Chondrocyte (in vitro differentiated cells): ENCODE measurements at regions not wholly inside any gene's neighbourhood (a gene's known extent, or its start where the extent isn't known, plus 50 kb on each side); places are given as distances from the start of the nearest gene placed in this dataset.

Experiments
- DNase-seq: peaks from one replicate; pipeline ENCODE4 v3.0.0; 2021; ENCODE audit warnings: mixed read lengths, low spot score
- H3K27ac Mint-ChIP-seq: one replicate; pipeline ENCODE4 v1.8.0; 2021; ENCODE audit warnings: mild to moderate bottlenecking, moderate library complexity, mixed read lengths; ENCODE audit not compliant: unreplicated experiment
- H3K27me3 Mint-ChIP-seq: 2 replicates; pipeline ENCODE4 v1.8.0; 2021; ENCODE audit warnings: low read depth, mixed read lengths
- H3K36me3 Mint-ChIP-seq: 2 replicates; pipeline ENCODE4 v1.8.0; 2021; ENCODE audit warnings: low read depth, mixed read lengths
- H3K4me1 Mint-ChIP-seq: 2 replicates; pipeline ENCODE4 v1.8.0; 2021; ENCODE audit warnings: low read depth, mild to moderate bottlenecking, mixed read lengths
- H3K4me3 Mint-ChIP-seq: one replicate; pipeline ENCODE4 v1.8.0; 2021; ENCODE audit warnings: mild to moderate bottlenecking, moderate library complexity, mixed read lengths; ENCODE audit not compliant: unreplicated experiment
- H3K9me3 Mint-ChIP-seq: 2 replicates; pipeline ENCODE4 v1.8.0; 2021; ENCODE audit warnings: low read depth, mixed read lengths
- CTCF ChIP-seq: fragments of 200-600 bp; sonication (generic); IDR thresholded peaks from 2 replicates; pipeline ENCODE4 v1.5.0; 2021; ENCODE audit warnings: antibody characterized with exemption, mild to moderate bottlenecking, moderate library complexity

GRCh38 chr3:181442066-181442465 lies 269.7 kb upstream of the SOX2 start:
- Mint-ChIP-seq H3K9me3 (no peaks in the 10 kb centered on the region), H3K36me3 (no peaks in the 10 kb centered on the region), H3K4me3 (no peak overlapping the region), H3K27ac (no peak overlapping the region), H3K27me3 (peaks cover 2% of the 10 kb centered on the region), H3K4me1 (no peaks in the 10 kb centered on the region)
- no peak for TF ChIP-seq CTCF
- DNase-seq = no peak

- Mint-ChIP-seq H3K4me3 (no peak overlapping the region), H3K27me3 (peaks cover 3% of the 10 kb centered on the region), H3K27ac (no peak overlapping the region), H3K9me3 (no peaks in the 10 kb centered on the region), H3K4me1 (no peaks in the 10 kb centered on the region), H3K36me3 (no peaks in the 10 kb centered on the region)
- no peak for TF ChIP-seq CTCF
- no peak for DNase-seq
Observed at GRCh38 chr3:181432992-181433391, 278.7 kb upstream of the SOX2 start.

GRCh38 chr3:181431748-181432147 lies 280.0 kb upstream of the SOX2 start:
- peaks cover 3% of the 10 kb centered on the region for H3K27me3 Mint-ChIP-seq
- no peaks in the 10 kb centered on the region for H3K9me3 Mint-ChIP-seq
- no peaks in the 10 kb centered on the region for H3K36me3 Mint-ChIP-seq
- no peak for TF ChIP-seq CTCF
- no peaks in the 10 kb centered on the region for H3K4me1 Mint-ChIP-seq
- H3K27ac Mint-ChIP-seq = no peak overlapping the region
- DNase-seq = no peak
- H3K4me3 Mint-ChIP-seq = no peak overlapping the region

GRCh38 chr3:181425074-181425473 lies 286.7 kb upstream of the SOX2 start:
- H3K27ac Mint-ChIP-seq = no peak overlapping the region
- TF ChIP-seq CTCF = no peak
- no peak overlapping the region for H3K4me3 Mint-ChIP-seq
- H3K9me3 Mint-ChIP-seq = no peaks in the 10 kb centered on the region
- no peaks in the 10 kb centered on the region for H3K36me3 Mint-ChIP-seq
- H3K4me1 Mint-ChIP-seq = no peaks in the 10 kb centered on the region
- DNase-seq = no peak
- H3K27me3 Mint-ChIP-seq = peaks cover 3% of the 10 kb centered on the region

- Mint-ChIP-seq H3K4me3 (no peak overlapping the region), H3K4me1 (peaks cover 6% of the 10 kb centered on the region), H3K27ac (no peak overlapping the region)
Observed at GRCh38 chr3:181418233-181418632, 293.5 kb upstream of the SOX2 start.

More at GRCh38 chr3:181418233-181418632, 293.5 kb upstream of the SOX2 start:
- no peak for TF ChIP-seq CTCF
- no peak for DNase-seq
- no peaks in the 10 kb centered on the region for H3K36me3 Mint-ChIP-seq
- H3K27me3 Mint-ChIP-seq = no peaks in the 10 kb centered on the region
- H3K9me3 Mint-ChIP-seq = no peaks in the 10 kb centered on the region
